Mesodermal cell (in vitro differentiated cells): ENCODE measurements at regions not wholly inside any gene's neighbourhood (a gene's known extent, or its start where the extent isn't known, plus 50 kb on each side); places are given as distances from the start of the nearest gene placed in this dataset.

Source experiments
- H3K27ac ChIP-seq: 2 replicates; pipeline ENCODE4 v1.7.0; 2013; ENCODE audit warnings: mild to moderate bottlenecking, low read depth, low read length, moderate library complexity; ENCODE audit not compliant: severe bottlenecking
- H3K36me3 ChIP-seq: 2 replicates; pipeline ENCODE4 v1.7.1; 2013; ENCODE audit warnings: mild to moderate bottlenecking, low read length, moderate library complexity; ENCODE audit not compliant: control insufficient read depth, insufficient read depth
- H3K4me1 ChIP-seq: one replicate; pipeline ENCODE4 v1.7.1; 2013; ENCODE audit warnings: mild to moderate bottlenecking, low read length; ENCODE audit not compliant: insufficient read depth, control insufficient read depth, poor library complexity, severe bottlenecking
- H3K4me3 ChIP-seq: 2 replicates; pipeline ENCODE4 v1.7.0; 2013; ENCODE audit warnings: low read length, control low read depth, mild to moderate bottlenecking; ENCODE audit not compliant: insufficient read depth, poor library complexity, severe bottlenecking; ENCODE audit errors: extremely low read depth
- H3K9me3 ChIP-seq: 2 replicates; pipeline ENCODE4 v1.7.1; 2013; ENCODE audit warnings: mild to moderate bottlenecking, low read length, moderate library complexity; ENCODE audit not compliant: control insufficient read depth
- WGBS, 2 experiments: methylation state at CpG; one replicate each; pipeline ENCODE4 v1.1.5; 2013; ENCODE audit warnings: missing lambda C conversion rate in 2 of 2; ENCODE audit not compliant: insufficient coverage in 2 of 2; 5-methylcytosine and 5-hydroxymethylcytosine counted together

DNA sequence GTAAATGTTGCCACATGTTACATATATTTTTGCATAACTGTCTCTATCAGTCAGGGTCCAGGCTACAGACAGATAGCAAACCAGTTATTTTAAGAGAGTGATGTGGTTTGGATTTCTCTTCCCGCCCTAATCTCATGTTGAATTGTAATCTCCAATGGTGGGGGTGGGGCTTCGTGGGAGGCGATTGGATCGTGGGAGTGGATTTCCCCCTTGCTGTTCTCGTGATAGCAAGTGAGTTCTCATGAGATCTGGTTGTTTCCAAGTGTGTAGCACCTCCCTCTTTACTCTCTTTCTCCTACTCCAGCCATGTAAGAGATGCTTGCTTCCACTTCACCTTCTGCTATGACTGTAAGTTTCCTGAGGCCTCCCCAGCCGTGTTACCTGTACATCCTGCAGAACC is 704.2 kb upstream of the TBX3 start:
- Histone ChIP-seq H3K36me3 (no peaks in the 10 kb centered on the region), H3K4me3 (no peak overlapping the region), H3K9me3 (no peaks in the 10 kb centered on the region), H3K27ac (no peak overlapping the region), H3K4me1 (peaks cover 5% of the 10 kb centered on the region)
- WGBS, 2 experiments = 91 to 100% methylated on average over 1 to 3 of the region's 6 CpGs

DNA sequence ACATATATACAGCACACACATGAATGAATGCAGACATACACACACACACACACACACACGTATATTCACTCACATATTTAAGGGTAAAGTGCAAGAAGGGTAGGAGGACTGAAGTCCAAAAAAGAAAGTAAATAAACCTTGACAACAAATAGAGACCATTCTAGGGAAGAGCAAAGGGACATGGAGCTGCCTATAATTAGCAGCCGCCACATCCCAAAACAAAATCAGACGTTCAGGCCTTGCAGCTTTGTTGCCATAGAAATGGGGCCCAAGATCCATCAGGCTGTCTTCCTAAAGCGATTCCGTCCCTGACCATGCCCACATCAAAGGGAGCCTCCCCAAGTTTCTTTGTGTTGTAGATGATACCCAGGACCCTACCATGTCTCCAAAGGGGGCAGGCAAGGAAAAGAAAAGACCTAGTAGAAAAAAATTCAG is 703.5 kb upstream of the TBX3 start:
- 49 to 60% methylated on average over 2 to 4 of the region's 5 CpGs for WGBS, 2 experiments
- Histone ChIP-seq H3K9me3 (no peaks in the 10 kb centered on the region), H3K4me3 (no peak overlapping the region), H3K27ac (no peak overlapping the region), H3K4me1 (peaks cover 5% of the 10 kb centered on the region), H3K36me3 (no peaks in the 10 kb centered on the region)

- no peak overlapping the region for H3K27ac ChIP-seq
Measured at GRCh38 chr12:115386946-115387345, 703.0 kb upstream of the TBX3 start.

DNA sequence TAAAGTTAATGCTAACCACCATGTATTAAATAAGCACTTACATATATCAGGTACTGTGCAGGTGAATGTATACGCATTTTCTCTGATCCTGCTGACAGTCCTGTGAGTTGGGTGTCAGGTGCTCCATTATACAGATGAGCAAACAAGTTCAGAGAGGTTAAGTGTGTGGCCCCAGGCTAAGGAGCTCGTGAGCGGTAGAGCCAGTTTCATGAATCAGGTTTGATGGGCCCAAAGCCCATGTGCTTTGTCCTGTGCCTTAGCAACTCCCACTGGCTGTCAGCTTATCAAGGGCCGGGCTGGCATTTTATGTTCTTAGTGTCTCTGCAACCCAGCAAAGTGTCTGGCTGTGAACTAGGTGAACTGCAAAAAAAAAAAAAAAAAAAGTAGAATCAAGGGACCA is 701.2 kb upstream of the TBX3 start:
- 96 to 100% methylated on average over 3 to 4 of the region's 4 CpGs for WGBS, 2 experiments
- Histone ChIP-seq H3K4me1 (peaks cover 9% of the 10 kb centered on the region), H3K36me3 (no peaks in the 10 kb centered on the region), H3K9me3 (no peaks in the 10 kb centered on the region), H3K27ac (no peak overlapping the region), H3K4me3 (no peak overlapping the region)

More at GRCh38 chr12:115386946-115387345, 703.0 kb upstream of the TBX3 start:
- 78 to 89% methylated on average over 6 of the region's 6 CpGs for WGBS, 2 experiments
- H3K36me3 ChIP-seq = no peaks in the 10 kb centered on the region
- H3K4me1 ChIP-seq = peaks cover 5% of the 10 kb centered on the region
- no peaks in the 10 kb centered on the region for H3K9me3 ChIP-seq
- H3K4me3 ChIP-seq = no peak overlapping the region

- Histone ChIP-seq H3K36me3 (no peaks in the 10 kb centered on the region), H3K27ac (no peak overlapping the region), H3K4me3 (no peak overlapping the region), H3K4me1 (peaks cover 9% of the 10 kb centered on the region), H3K9me3 (no peaks in the 10 kb centered on the region)
- WGBS, 2 experiments = 89 to 93% methylated on average over 3 to 4 of the region's 5 CpGs
Measured at GRCh38 chr12:115384391-115384790, 700.4 kb upstream of the TBX3 start.

DNA sequence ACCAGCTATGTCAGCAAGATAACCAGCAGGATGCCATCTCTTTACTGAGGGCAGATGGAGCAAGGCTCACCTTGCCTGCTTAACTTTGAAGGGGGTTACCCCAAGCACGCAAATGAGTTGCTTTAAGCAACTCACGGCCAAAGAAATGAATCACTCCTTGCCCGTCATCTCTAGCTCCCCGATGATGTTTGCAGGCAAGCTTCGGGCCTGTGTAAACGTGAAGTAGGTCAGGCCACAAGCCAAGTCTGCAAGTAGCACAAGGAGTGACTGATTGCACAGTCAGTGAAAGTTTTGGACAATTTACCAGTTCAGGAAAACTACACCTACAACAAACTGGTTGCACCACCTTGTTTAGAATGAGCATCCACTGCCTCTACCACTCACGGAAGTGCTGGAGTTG is 699.7 kb upstream of the TBX3 start:
- 88 to 91% methylated on average over 4 to 6 of the region's 7 CpGs for WGBS, 2 experiments
- Histone ChIP-seq H3K4me3 (no peak overlapping the region), H3K36me3 (no peaks in the 10 kb centered on the region), H3K4me1 (peaks cover 9% of the 10 kb centered on the region), H3K27ac (no peak overlapping the region), H3K9me3 (no peaks in the 10 kb centered on the region)

- Histone ChIP-seq H3K4me3 (no peak overlapping the region), H3K36me3 (no peaks in the 10 kb centered on the region), H3K4me1 (peaks cover 7% of the 10 kb centered on the region), H3K9me3 (no peaks in the 10 kb centered on the region), H3K27ac (no peak overlapping the region)
- WGBS, 2 experiments = 93 to 98% methylated on average over 4 of the region's 5 CpGs
Measured at GRCh38 chr12:115382681-115383080, 698.7 kb upstream of the TBX3 start.

DNA sequence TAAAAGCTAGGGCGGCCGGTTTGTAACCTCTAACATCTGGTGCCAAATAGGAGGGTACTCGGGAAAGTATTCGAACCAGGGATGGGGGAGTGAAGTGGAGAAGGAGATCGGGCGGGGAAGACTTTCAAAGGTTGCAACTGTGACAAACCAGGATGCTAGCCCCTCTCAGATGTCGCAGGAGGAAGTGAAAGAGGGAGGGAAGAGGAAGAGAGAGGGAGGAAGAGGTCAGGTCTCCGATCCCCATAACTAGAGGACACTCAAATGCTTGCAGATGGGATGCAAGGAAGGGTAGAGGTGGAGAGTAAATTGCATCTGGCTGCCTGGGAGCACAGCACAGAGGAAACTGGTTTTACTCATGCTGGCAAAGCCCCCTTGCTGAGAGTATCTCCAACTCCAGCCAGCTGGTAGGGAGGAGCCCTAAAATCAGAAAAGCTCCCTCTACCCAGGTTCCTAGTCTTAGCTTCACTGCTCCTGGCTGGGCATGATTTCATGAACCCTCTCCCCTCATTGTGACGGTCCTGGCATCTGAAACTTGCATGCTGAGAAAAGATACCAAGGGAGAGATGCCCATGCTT is 696.7 kb upstream of the TBX3 start:
- H3K36me3 ChIP-seq = no peaks in the 10 kb centered on the region
- no peaks in the 10 kb centered on the region for H3K9me3 ChIP-seq
- H3K4me1 ChIP-seq = peaks cover 16% of the 10 kb centered on the region
- 85 to 89% methylated on average over 6 to 9 of the region's 9 CpGs for WGBS, 2 experiments
- no peak overlapping the region for H3K27ac ChIP-seq
- H3K4me3 ChIP-seq = no peak overlapping the region

DNA sequence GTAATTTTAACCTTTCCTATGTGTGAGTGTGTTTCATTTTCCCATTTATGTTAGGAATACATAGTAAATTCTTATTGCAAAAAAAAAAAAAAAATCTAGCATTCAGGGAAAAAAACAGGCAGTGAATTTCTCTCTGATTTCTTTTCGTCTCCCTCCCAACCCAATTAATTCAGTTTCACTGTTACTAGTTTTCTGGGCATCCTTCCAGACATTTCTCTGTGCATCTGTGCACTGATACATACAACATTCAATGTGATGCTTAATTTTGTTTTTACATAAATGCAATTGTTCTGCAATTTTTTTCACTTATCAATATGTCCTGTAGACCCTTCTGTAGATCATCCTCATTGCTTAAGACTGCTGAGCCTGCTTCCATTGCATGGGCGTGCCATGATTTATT is 694.3 kb upstream of the TBX3 start:
- Histone ChIP-seq H3K9me3 (peaks cover 2% of the 10 kb centered on the region), H3K27ac (no peak overlapping the region), H3K36me3 (no peaks in the 10 kb centered on the region), H3K4me3 (no peak overlapping the region), H3K4me1 (peaks cover 24% of the 10 kb centered on the region)
- WGBS, 2 experiments = 90 to 100% methylated on average over 2 of the region's 2 CpGs

DNA sequence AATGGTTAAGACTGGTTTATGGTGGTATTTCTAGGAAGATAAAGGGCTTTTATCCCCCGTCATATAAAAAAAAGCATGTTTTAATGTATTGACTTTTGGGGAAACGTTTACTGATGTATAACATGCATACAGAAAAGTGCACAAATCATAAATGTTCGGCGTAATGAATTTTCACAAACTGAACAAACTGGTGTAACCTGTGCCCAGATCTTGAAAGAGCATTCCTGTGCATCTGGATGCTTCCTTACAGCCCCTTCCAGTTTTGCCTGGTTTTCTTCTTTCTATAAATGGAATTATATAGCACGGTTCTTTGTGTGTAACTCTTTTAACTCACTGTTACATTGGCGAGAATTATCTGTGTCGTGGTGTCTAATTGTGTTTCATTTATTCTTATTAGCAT is 693.8 kb upstream of the TBX3 start:
- no peak overlapping the region for H3K27ac ChIP-seq
- WGBS, 2 experiments = 80 to 98% methylated on average over 2 to 4 of the region's 7 CpGs

GRCh38 chr12:115377230-115377629 is 693.3 kb upstream of the TBX3 start:
- Histone ChIP-seq H3K4me1 (peaks cover 24% of the 10 kb centered on the region), H3K27ac (no peak overlapping the region), H3K36me3 (no peaks in the 10 kb centered on the region), H3K4me3 (no peak overlapping the region), H3K9me3 (peaks cover 2% of the 10 kb centered on the region)
- 97 to 100% methylated on average over 1 to 5 of the region's 8 CpGs for WGBS, 2 experiments

More for the DNA sequence above, 693.8 kb upstream of the TBX3 start:
- Histone ChIP-seq H3K4me1 (peaks cover 24% of the 10 kb centered on the region), H3K36me3 (no peaks in the 10 kb centered on the region), H3K4me3 (no peak overlapping the region), H3K9me3 (peaks cover 2% of the 10 kb centered on the region)
